ENCODE measurements at regions not wholly inside any gene's neighbourhood (a gene's known extent, or its start where the extent isn't known, plus 50 kb on each side); places are given as distances from the start of the nearest gene placed in this dataset.
A peak's percentile ranks its signal among the peaks of the same experiment; 100 is the strongest.

DNA sequence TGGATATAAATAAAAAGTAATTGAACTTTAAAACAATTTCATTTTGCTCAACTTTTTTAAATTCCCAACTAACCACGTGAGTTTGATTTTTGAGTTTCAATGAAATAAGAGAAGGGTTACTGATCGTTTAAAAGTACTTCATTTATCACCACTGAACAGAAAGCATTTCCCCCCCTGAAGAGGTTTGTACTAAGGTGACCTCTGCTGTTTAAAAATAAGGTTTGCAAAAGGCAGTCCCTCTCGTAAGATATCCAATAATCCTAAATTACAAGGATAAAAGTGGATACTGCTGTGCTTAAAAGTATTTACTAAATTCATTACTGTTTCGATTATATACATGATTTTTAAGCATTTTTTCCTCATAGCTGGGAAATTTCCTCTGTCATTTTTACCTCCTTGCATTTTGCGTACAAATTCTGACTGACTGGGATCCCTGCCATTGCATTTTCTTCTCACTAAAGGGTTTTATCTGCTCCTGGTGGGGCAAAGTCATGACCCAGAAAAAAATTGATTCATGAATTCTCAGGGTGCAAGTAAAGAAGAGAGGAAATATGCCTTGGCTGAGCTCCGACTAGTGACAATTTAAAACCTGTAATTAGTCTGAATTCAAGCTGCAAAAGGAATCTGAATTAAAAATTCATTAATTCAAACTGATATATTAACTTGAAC lies 463.8 kb downstream of the PRKD1 start:
- DNase-seq = no peak

DNA sequence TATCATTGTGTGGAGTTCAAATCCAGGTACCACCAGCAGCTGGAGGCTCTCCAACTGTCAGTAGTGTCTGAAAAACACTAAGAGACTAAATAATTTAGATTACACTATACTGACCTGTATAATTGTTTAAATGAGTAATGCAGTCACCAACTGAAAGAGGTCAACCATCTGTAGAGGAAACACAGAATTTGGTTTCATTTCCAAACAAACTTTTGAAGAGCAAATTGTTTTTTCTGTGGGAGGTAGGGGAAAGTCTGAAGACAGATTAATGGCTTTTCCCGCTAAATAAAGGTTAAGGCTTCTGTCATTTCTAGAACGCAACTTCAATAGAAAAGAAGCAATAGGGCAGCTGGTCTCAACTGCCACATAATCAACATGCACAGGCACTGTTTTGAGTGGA lies 462.6 kb downstream of the PRKD1 start:
- no peak for DNase-seq

DNA sequence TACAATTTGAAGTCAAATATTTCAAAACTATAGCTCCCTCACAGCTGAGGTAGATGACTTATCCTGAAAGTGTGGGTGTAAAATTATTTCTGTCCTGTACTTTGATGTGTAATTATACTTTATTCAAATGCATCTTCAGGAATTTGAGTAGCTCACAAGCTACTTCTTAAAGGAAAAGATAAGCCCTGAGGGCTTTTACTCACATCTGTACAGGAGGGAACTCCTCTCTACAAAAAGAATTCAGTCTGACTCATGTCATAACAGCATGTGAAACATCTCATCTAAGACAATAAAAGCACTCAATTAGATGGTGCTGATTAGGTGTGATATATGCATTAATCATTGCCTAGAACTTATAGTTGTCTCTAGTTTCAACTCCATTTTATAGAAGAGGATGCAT lies 452.0 kb downstream of the PRKD1 start:
- no peak for DNase-seq

DNA sequence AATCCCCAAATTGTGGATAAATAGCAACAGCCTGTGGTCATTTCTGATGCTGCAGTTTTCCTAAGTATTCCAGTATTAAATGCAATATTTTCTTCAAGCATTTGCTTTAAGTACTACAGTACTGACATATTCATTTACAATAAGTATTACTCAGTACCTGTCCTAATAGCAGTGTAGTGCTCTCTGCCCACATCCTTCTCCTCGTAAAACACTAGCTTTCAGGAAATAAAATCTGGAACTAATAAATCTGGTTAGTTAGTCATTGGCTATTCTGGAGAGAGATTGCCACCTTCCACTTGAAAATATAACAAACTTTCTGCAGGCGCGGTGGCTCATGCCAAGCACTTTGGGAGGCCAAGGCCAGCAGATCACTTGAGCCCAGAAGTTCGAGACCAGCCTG lies 441.5 kb downstream of the PRKD1 start:
- no peak for DNase-seq

DNA sequence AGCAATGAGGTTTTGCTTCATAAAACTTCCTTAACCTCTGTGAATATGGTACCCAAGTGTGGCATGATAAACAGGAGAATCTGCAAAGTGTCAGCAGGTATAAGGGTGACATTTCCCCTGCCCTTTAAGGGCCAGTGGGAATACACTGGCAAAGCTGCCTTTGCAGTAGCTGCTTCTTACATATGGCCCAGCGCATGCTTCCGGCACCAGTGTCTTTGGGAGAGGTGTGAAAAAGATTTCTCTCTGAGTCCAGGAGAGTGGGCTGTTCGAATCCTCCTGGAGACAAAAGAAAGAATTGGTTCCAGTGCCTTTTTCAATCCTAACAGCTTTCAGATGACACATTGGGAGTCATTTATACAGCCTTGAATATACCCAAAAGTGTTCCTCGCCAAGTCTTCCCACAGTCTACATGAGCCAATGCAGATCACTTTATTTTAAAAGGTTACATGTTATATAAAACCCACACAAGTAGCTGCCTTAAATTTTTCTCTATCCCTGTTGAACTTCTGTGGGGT lies 437.7 kb downstream of the PRKD1 start:
- no peak for DNase-seq

DNA sequence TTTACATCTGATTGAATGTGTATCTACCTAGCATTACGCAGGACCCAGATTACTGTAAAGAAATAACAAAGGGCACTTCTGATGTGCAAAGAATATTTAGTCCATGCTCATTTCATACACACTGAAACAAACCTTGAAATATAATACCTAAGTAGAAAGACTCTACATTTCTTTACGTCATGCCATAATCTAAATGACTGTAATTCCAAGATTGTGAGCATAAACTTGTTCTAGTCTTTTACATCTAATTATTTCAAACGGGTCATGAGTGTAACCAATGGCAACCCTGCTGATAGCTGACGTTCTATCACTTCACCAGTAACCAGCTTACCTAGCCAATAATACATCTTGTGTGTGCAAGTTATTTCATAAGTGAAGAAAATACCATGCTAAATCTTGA lies 433.8 kb downstream of the PRKD1 start:
- DNase-seq = no peak

DNA sequence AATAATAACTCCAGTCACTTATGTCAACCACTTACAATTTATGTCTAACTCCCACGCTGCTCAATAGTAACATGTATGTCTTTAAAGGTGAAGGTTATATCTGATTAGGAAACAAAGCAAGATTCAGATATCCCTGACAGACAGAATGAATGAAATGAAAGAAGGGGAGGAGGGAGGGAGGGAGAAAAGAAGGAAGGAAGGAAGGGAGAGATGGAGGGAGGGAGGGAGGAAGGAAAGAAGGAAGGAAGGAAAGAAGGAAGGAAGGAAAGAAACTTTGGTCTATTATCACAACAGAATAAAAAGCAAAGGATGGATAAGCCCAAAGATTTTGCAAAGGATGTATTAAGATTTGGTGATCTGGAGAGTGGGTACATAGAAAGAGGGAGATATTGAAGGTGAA lies 433.3 kb downstream of the PRKD1 start:
- no peak for DNase-seq

DNA sequence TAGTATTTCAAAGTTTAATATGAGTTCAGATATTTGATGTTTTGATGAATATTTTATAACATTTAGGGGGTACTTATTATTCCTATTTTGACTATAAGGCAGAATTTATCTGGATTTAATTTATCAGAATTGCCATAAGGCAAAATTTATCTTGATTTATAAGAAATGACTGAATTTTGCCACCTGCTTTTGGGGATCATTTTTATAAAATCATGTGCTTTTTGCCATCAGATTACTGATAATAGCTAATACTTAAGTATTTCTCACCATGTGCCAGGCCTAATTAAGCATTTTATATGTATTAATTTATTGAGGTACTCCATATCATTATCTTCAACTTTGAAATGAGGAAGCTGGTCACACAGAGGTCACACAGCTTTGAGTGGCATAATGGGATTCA lies 423.7 kb downstream of the PRKD1 start:
- no peak for DNase-seq

DNA sequence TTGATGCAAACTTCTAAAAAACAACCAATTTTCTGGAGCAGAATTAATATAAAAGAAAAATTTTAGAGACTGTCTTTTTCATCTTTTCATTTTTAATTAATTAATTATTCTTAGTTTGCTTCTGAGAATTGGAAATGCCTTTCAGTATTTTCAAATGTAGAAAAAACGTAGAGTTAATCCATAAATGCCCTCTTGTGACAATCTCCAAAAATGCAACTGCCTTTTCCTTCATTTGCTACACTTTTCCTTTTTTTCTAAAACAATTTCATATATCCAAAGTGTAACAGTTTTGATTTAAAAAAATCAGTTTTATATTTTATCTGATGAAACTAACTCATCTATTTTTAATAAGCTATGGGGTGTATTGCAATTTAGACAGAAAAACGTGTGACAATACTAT lies 409.3 kb downstream of the PRKD1 start:
- DNase-seq = no peak

DNA sequence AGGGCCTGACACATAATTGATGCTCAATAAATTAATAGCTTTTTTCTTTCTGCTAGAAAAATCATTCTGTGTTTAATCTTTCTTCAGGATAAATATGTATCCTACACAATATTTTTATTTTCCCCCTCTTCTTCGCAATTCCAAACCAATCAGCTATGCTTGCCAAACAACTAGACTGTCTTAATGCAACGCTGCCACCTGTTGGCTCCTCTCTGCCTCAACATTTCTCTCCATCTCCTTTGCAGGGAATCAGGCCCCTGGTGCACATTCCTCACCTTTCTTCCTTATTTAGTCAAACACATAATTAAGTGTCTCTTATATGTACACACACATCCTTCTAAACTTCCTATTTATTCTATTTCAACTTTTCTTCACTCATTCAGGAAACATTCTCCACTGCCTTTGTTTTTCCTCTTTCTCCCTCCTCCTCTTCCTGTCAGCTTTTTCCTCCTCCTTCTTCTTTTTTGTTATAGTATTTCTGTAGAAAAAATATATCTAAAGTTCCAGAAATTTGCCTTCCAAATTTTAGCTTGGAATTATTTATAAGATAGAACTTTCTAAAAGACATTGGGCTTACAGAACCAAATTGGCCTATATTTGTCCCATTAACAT lies 406.0 kb downstream of the PRKD1 start:
- DNase-seq = peak in 1 of 4 experiments; percentile 1
